ENCODE measurements at regions not wholly inside any gene's neighbourhood (a gene's known extent, or its start where the extent isn't known, plus 50 kb on each side); places are given as distances from the start of the nearest gene placed in this dataset.

GRCh38 chr19:28504139-28504538, 708.8 kb downstream of the UQCRFS1 start:
- H2BK12ac ChIP-seq (ENCODE audit: insufficient read length, low read depth, low read length), result no peak overlapping the region
- no peak overlapping the region for H2AFZ ChIP-seq (ENCODE audit: low read length)
- TF ChIP-seq CTCF (conservative IDR thresholded peaks at IDR 0.05), result no peak
- H3K27me3 ChIP-seq (ENCODE audit: insufficient read depth, low read length), result no peaks in the 10 kb centered on the region
- H3K4me2 ChIP-seq (ENCODE audit: insufficient read depth, insufficient read length, low read length), result no peak overlapping the region
- no peak overlapping the region for H3K18ac ChIP-seq (ENCODE audit: insufficient read length, low read depth, low read length)
- no peak overlapping the region for H2BK120ac ChIP-seq (ENCODE audit: low read depth, low read length, poor library complexity, severe bottlenecking)
- Mint-ChIP-seq H3K27ac (no peak overlapping the region; a peak in 1 of 7 replicates), H3K4me3 (no peak overlapping the region), H3K9me3 (no peaks in the 10 kb centered on the region), H3K27me3 (ENCODE audit: low read depth) (peaks cover 4% of the 10 kb centered on the region), H3K4me1 (peaks cover 23 to 28% of the 10 kb centered on the region in 2 experiments), H3K36me3 (ENCODE audit: insufficient read depth in 1 of 3, low read depth in 3 of 3) (no peaks in the 10 kb centered on the region; a peak in 1 of 7 replicates)
- no peak overlapping the region for H3K27ac ChIP-seq (ENCODE audit: insufficient read length, low read depth, low read length)
- H3K23me2 ChIP-seq (ENCODE audit: insufficient read length, low read depth, low read length, poor library complexity, severe bottlenecking), result no peaks in the 10 kb centered on the region
- H2BK15ac ChIP-seq (ENCODE audit: low read depth, low read length), result no peak overlapping the region
- no peaks in the 10 kb centered on the region for H3K9me3 ChIP-seq (ENCODE audit: control insufficient read depth, low read depth, low read length)
- WGBS (ENCODE audit: extremely low coverage, insufficient read length, low lambda C conversion rate), result no CpG with 5 or more reads among the region's 3 CpGs
- no peaks in the 10 kb centered on the region for H4K20me1 ChIP-seq (ENCODE audit: control insufficient read depth, insufficient read depth, insufficient read length)
- H3K23ac ChIP-seq (ENCODE audit: insufficient read length, low read depth, low read length), result no peak overlapping the region
- no peak overlapping the region for H3K56ac ChIP-seq (ENCODE audit: insufficient read length, low read depth, low read length)
- no peak overlapping the region for H2BK20ac ChIP-seq (ENCODE audit: low read depth, low read length, poor library complexity, severe bottlenecking)
- H2AK5ac ChIP-seq (ENCODE audit: insufficient read length, low read length), result no peak overlapping the region
- H4K91ac ChIP-seq (ENCODE audit: insufficient read length, low read depth, low read length), result no peak overlapping the region
- no peak overlapping the region for H3K9ac ChIP-seq (ENCODE audit: extremely low read depth, insufficient read length, low read length)
- no peak overlapping the region for H2BK5ac ChIP-seq (ENCODE audit: insufficient read length, low read length)
- H4K5ac ChIP-seq (ENCODE audit: insufficient read length, low read depth, low read length), result no peak overlapping the region
- DNase-seq, result no peak
- H3K79me1 ChIP-seq (ENCODE audit: insufficient read depth, low read depth, low read length, poor library complexity, severe bottlenecking), result no peaks in the 10 kb centered on the region
- no peak overlapping the region for H4K8ac ChIP-seq (replicated peaks; ENCODE audit: insufficient read length, low read depth, low read length)
- no peaks in the 10 kb centered on the region for H3K79me2 ChIP-seq (ENCODE audit: insufficient read depth, low read length)
- no peak overlapping the region for H3K4ac ChIP-seq (ENCODE audit: low read depth, low read length)
- H3K4me1 ChIP-seq (ENCODE audit: insufficient read depth, low read length), result peaks cover 3% of the 10 kb centered on the region; the same call in 1 of the 2 replicates
- H3K14ac ChIP-seq (ENCODE audit: insufficient read depth, low read length), result no peak overlapping the region
- H3T11ph ChIP-seq (ENCODE audit: low read length), result no peak overlapping the region
